Mesodermal cell (in vitro differentiated cells): ENCODE measurements at regions not wholly inside any gene's neighbourhood (a gene's known extent, or its start where the extent isn't known, plus 50 kb on each side); places are given as distances from the start of the nearest gene placed in this dataset.

ENCODE experiments used
- H3K27ac ChIP-seq: 2 replicates; pipeline ENCODE4 v1.7.0; 2013; ENCODE audit warnings: mild to moderate bottlenecking, low read depth, low read length, moderate library complexity; ENCODE audit not compliant: severe bottlenecking
- H3K36me3 ChIP-seq: 2 replicates; pipeline ENCODE4 v1.7.1; 2013; ENCODE audit warnings: mild to moderate bottlenecking, low read length, moderate library complexity; ENCODE audit not compliant: control insufficient read depth, insufficient read depth
- H3K4me1 ChIP-seq: one replicate; pipeline ENCODE4 v1.7.1; 2013; ENCODE audit warnings: mild to moderate bottlenecking, low read length; ENCODE audit not compliant: insufficient read depth, control insufficient read depth, poor library complexity, severe bottlenecking
- H3K4me3 ChIP-seq: 2 replicates; pipeline ENCODE4 v1.7.0; 2013; ENCODE audit warnings: low read length, control low read depth, mild to moderate bottlenecking; ENCODE audit not compliant: insufficient read depth, poor library complexity, severe bottlenecking; ENCODE audit errors: extremely low read depth
- H3K9me3 ChIP-seq: 2 replicates; pipeline ENCODE4 v1.7.1; 2013; ENCODE audit warnings: mild to moderate bottlenecking, low read length, moderate library complexity; ENCODE audit not compliant: control insufficient read depth
- WGBS, 2 experiments: methylation state at CpG; one replicate each; pipeline ENCODE4 v1.1.5; 2013; ENCODE audit warnings: missing lambda C conversion rate in 2 of 2; ENCODE audit not compliant: insufficient coverage in 2 of 2; 5-methylcytosine and 5-hydroxymethylcytosine counted together

DNA sequence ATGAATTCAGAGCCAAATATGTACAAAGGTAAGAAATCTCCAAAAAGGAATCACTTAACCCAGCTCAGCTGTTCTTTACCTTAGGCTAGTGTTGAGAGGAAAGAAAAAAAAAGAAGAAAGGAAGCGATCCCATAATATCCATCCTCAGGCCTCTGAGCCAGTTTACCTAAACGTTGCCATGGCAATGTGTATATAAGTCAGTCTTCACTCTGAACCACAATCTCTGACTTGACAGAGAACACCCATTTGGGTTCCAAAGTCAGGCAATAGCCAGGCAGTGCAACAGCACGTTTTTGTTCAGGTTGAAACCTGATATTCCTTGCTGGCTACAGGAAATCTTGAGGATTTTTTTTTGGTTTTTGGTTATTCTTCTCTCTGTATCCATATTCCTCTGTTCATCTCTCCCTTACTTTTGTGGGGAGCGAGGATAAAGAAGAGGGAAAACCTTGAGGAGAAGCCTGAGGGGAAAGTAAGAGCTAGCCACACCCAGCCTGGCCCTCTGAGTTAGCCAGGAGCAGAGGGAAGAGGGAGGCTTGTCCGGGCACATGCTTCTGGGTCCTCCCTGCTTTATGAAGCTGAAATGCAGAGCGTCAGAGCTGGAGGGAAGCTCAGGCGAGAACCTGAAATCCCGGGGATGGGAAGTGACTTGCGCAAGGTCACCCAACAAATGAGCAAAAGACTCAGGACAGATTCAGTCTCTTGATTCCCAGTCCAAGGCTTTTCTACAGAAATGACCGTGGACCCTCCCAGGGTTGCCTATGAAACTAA, 152.7 kb downstream of the SOX9 start:
- no peak overlapping the region for H3K27ac ChIP-seq
- WGBS, 2 experiments = 77 to 93% methylated on average over 5 to 8 of the region's 10 CpGs
- no peaks in the 10 kb centered on the region for H3K36me3 ChIP-seq
- peaks cover 6% of the 10 kb centered on the region for H3K9me3 ChIP-seq
- H3K4me3 ChIP-seq = no peak overlapping the region
- H3K4me1 ChIP-seq = peaks cover 4% of the 10 kb centered on the region

DNA sequence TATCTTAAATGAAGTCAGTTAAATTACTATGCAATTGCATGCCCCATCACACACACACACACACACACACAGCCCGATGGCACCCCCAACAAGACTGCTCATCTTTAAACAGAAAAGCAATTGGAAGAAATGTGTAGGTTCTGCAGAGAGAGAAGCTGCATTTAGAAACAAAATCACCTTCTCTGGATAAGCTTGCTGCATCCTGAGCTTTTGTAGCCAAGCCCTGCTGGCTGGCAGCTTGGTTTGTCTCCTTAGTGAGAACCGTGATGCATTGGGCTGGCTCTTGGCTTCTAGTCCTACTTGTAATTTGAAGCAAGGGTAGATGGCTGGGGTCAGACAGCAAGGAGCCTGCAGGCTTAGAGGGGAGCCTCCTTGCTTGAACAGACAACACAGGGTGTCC, 153.8 kb downstream of the SOX9 start:
- Histone ChIP-seq H3K4me1 (peaks cover 4% of the 10 kb centered on the region), H3K9me3 (peaks cover 6% of the 10 kb centered on the region), H3K27ac (no peak overlapping the region), H3K4me3 (no peak overlapping the region), H3K36me3 (no peaks in the 10 kb centered on the region)
- WGBS, 2 experiments = 88% methylated on average over 1 of the region's 2 CpGs

DNA sequence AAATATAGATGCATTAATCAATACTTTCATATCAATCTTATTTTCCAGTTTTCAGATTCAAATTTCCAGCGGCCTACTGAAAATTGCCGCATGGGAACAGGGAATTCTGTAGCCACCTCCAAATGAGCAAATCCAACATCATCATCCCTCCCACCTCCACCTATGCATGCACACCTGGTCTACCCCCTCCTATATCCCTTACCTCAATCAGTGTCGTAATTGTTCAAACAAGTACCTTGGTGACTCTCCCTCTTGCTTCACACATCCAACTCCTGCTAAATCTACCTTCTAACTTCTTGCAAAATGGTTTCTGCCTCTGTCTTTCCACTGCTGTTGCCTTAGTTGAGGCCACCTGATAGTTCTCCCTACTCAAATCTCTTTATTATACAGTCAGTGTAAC, 160.1 kb downstream of the SOX9 start:
- no peak overlapping the region for H3K4me3 ChIP-seq
- no peaks in the 10 kb centered on the region for H3K4me1 ChIP-seq
- H3K9me3 ChIP-seq = no peaks in the 10 kb centered on the region
- 86 to 92% methylated on average over 3 of the region's 3 CpGs for WGBS, 2 experiments
- no peak overlapping the region for H3K27ac ChIP-seq
- no peaks in the 10 kb centered on the region for H3K36me3 ChIP-seq

GRCh38 chr17:72282439-72283029, 161.7 kb downstream of the SOX9 start:
- Histone ChIP-seq H3K9me3 (no peaks in the 10 kb centered on the region), H3K4me1 (no peaks in the 10 kb centered on the region), H3K36me3 (no peaks in the 10 kb centered on the region), H3K4me3 (no peak overlapping the region), H3K27ac (no peak overlapping the region)
- 60 to 81% methylated on average over 1 to 2 of the region's 3 CpGs for WGBS, 2 experiments

DNA sequence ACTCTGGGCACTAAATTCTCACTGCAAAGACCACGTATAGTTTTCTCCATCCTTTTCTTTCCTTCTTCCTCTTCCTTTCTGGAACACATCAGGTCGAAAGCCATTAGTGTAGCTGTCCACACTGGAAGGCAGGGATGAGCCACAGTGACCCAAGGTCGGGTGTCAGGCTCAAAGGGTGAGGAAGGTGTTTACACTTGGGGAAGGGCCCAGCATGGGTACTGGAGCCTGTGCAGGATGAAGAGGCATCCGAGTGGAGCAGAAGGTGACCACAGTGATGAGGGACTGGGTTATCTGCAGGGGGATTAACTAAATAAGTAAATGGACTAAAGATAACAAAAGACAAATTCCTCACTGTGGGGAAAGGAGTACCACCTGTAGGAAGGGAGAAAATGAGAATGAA, 164.0 kb downstream of the SOX9 start:
- WGBS, 2 experiments = 90 to 95% methylated on average over 3 of the region's 4 CpGs
- H3K36me3 ChIP-seq = no peaks in the 10 kb centered on the region
- no peak overlapping the region for H3K4me3 ChIP-seq

GRCh38 chr17:72287586-72287985, 166.8 kb downstream of the SOX9 start:
- 90 to 93% methylated on average over 3 of the region's 4 CpGs for WGBS, 2 experiments
- H3K4me1 ChIP-seq = no peaks in the 10 kb centered on the region
- H3K4me3 ChIP-seq = no peak overlapping the region

More for the DNA sequence above, 164.0 kb downstream of the SOX9 start:
- H3K27ac ChIP-seq = no peak overlapping the region
- H3K9me3 ChIP-seq = no peaks in the 10 kb centered on the region
- H3K4me1 ChIP-seq = no peaks in the 10 kb centered on the region

DNA sequence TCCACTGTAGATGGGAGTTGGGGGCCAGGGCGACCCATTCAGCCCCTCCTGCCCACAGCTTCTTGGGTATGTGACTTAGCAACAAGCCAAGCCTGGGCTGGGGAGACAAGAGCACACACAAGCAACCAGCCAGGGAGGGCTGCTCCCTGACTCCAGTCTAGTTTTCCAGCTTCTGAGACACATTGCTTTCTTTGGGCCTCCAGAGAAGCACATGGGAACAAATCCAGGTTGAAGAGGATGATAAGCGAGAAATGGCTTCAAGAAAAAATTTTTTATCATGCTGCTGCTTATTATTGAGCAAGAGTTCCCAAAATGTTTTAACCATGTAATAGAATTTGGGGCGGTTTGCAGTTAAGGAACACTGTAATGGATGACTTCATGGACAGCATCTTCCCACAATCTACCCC, 173.7 kb downstream of the SOX9 start:
- Histone ChIP-seq H3K4me3 (no peak overlapping the region), H3K9me3 (no peaks in the 10 kb centered on the region), H3K27ac (no peak overlapping the region), H3K4me1 (peaks cover 11% of the 10 kb centered on the region), H3K36me3 (no peaks in the 10 kb centered on the region)
- 67 to 100% methylated on average over 1 of the region's 3 CpGs for WGBS, 2 experiments

More at GRCh38 chr17:72287586-72287985, 166.8 kb downstream of the SOX9 start:
- H3K9me3 ChIP-seq = no peaks in the 10 kb centered on the region
- no peaks in the 10 kb centered on the region for H3K36me3 ChIP-seq
- no peak overlapping the region for H3K27ac ChIP-seq

GRCh38 chr17:72295916-72296315, 175.1 kb downstream of the SOX9 start:
- H3K27ac ChIP-seq = no peak overlapping the region
- 79 to 93% methylated on average over 3 to 4 of the region's 4 CpGs for WGBS, 2 experiments
- no peaks in the 10 kb centered on the region for H3K9me3 ChIP-seq
- no peak overlapping the region for H3K4me3 ChIP-seq
- H3K36me3 ChIP-seq = no peaks in the 10 kb centered on the region
- peaks cover 11% of the 10 kb centered on the region for H3K4me1 ChIP-seq

GRCh38 chr17:72296456-72296855, 175.6 kb downstream of the SOX9 start:
- no CpG with 5 or more reads among the region's 1 CpG for WGBS, 2 experiments
- H3K27ac ChIP-seq = no peak overlapping the region
- peaks cover 11% of the 10 kb centered on the region for H3K4me1 ChIP-seq
- no peaks in the 10 kb centered on the region for H3K9me3 ChIP-seq
- no peak overlapping the region for H3K4me3 ChIP-seq
- H3K36me3 ChIP-seq = no peaks in the 10 kb centered on the region

- no peak overlapping the region for H3K4me3 ChIP-seq
- no peak overlapping the region for H3K27ac ChIP-seq
- H3K36me3 ChIP-seq = no peaks in the 10 kb centered on the region
- no peaks in the 10 kb centered on the region for H3K9me3 ChIP-seq
- 67 to 72% methylated on average over 6 to 8 of the region's 9 CpGs for WGBS, 2 experiments
- peaks cover 11% of the 10 kb centered on the region for H3K4me1 ChIP-seq
Observed at GRCh38 chr17:72297326-72298115, 176.7 kb downstream of the SOX9 start.
